WI38 (cell line): ENCODE measurements at regions not wholly inside any gene's neighbourhood (a gene's known extent, or its start where the extent isn't known, plus 50 kb on each side); places are given as distances from the start of the nearest gene placed in this dataset.

Experiments
- H3K4me3 ChIP-seq: 2 replicates; pipeline ENCODE4 v1.5.1; 2011; ENCODE audit warnings: low read depth, mild to moderate bottlenecking, control low read depth, low read length
- TF ChIP-seq, protein P1 (sequence below): IDR thresholded peaks from 2 replicates; pipeline ENCODE4 v1.5.1; 2012; ENCODE audit warnings: low read depth, mild to moderate bottlenecking, control low read depth, low read length

DNA sequence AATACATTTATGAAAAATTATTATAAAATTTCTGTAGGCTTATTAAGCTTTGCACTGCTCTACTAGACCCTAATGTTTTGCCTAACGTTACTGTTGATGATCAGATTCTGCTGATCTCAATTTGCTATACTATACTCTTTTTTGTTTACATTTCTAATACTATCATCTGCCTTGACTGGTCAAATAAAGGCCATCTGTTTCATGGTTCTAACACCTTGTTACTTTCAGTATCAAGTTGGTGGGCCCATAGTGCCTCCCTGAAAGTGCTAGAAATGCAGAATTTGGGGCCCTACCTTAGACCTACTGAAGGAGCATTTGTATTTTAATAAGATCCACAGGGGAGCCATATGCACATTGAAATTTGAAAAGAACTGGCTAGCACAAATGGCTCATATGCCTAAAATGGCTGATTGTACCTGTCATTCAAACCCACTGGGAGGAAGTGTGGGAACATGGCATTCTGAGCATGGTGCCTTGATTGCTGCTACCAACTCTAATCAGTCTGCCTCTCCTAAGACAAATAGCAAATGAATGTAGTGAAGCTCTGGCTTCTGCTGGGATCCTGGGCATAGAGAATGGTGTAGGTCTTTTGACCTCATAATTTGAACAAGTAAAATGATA is 199.1 kb upstream of the BTBD3 start:
- TF ChIP-seq, protein P1, sequence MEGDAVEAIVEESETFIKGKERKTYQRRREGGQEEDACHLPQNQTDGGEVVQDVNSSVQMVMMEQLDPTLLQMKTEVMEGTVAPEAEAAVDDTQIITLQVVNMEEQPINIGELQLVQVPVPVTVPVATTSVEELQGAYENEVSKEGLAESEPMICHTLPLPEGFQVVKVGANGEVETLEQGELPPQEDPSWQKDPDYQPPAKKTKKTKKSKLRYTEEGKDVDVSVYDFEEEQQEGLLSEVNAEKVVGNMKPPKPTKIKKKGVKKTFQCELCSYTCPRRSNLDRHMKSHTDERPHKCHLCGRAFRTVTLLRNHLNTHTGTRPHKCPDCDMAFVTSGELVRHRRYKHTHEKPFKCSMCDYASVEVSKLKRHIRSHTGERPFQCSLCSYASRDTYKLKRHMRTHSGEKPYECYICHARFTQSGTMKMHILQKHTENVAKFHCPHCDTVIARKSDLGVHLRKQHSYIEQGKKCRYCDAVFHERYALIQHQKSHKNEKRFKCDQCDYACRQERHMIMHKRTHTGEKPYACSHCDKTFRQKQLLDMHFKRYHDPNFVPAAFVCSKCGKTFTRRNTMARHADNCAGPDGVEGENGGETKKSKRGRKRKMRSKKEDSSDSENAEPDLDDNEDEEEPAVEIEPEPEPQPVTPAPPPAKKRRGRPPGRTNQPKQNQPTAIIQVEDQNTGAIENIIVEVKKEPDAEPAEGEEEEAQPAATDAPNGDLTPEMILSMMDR = no peak
- no peak overlapping the region for H3K4me3 ChIP-seq

DNA sequence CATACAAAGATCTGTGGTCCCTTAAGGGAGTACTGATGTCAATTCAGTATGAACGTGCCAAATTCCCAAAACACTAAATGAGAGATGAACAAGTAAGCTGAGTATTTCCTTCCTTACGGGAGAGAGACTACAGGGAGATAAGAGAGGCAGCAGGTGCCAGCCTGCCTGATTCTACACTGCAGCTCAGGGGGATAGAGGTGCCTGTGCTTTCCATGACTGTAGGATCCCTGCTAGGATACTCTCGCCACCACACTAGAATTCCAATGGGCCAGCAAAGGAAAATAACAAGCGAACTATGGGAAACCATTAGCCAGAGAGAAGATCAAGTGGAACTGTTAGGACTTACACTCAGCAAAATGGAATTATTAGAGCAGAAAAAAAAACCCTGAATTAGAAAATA is 198.5 kb upstream of the BTBD3 start:
- TF ChIP-seq, protein P1 = no peak
- no peak overlapping the region for H3K4me3 ChIP-seq

DNA sequence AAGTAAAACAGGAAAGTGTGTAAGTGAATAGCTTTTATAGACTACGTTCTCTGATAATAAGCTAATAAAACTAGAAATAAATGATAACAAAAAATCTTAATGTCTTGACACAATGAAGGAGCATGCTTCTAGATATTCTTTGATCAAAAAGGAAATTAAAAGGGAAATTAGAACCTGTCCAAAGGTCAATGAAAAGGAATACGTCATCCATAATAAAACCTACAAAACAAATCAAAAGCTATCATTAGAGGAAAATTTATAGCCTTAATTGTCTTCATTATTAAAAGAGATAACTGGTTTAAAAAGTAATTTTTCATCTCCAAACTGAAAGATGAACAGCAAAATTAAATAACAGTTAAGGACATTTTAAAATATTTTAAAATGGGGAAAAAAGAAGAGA is 196.3 kb upstream of the BTBD3 start:
- TF ChIP-seq, protein P1 = no peak

GRCh38 chr20:11724097-11724496 is 193.6 kb upstream of the BTBD3 start:
- no peak overlapping the region for H3K4me3 ChIP-seq
- TF ChIP-seq, protein P1 = no peak

More for the DNA sequence above, 196.3 kb upstream of the BTBD3 start:
- no peak overlapping the region for H3K4me3 ChIP-seq

GRCh38 chr20:11726026-11726425 is 191.7 kb upstream of the BTBD3 start:
- no peak overlapping the region for H3K4me3 ChIP-seq
- TF ChIP-seq, protein P1 = no peak

GRCh38 chr20:11727708-11728107 is 190.0 kb upstream of the BTBD3 start:
- H3K4me3 ChIP-seq = no peak overlapping the region
- TF ChIP-seq, protein P1 = no peak

GRCh38 chr20:11728937-11729336 is 188.8 kb upstream of the BTBD3 start:
- TF ChIP-seq, protein P1 = no peak
- H3K4me3 ChIP-seq = no peak overlapping the region
